ENCODE measurements at regions not wholly inside any gene's neighbourhood (a gene's known extent, or its start where the extent isn't known, plus 50 kb on each side); places are given as distances from the start of the nearest gene placed in this dataset.
A peak's percentile ranks its signal among the peaks of the same experiment; 100 is the strongest.
"Not testable (repeated sequence)": the region's sequence is repeated elsewhere in the genome, so short reads cannot be mapped to it uniquely, and the experiment has no call there.

- in situ Hi-C loops (cut with HindIII; ENCODE audit: low pct_unique_long_range_greater_than_20kb, low sequenced_read_pairs), result no loop called here
- no peak for DNase-seq (ENCODE audit: low read depth)
Observed at GRCh38 chr11:41665441-41666360, 206.2 kb upstream of the LRRC4C start.

- in situ Hi-C loops (cut with HindIII; ENCODE audit: low pct_unique_long_range_greater_than_20kb, low sequenced_read_pairs), result no loop called here
- DNase-seq (ENCODE audit: low read depth), result no peak
Observed at GRCh38 chr11:41666951-41667653, 207.7 kb upstream of the LRRC4C start.

GRCh38 chr11:41675205-41675604, 215.8 kb upstream of the LRRC4C start:
- in situ Hi-C loops (cut with HindIII; ENCODE audit: low pct_unique_long_range_greater_than_20kb, low sequenced_read_pairs), result no loop called here
- DNase-seq (ENCODE audit: low read depth), result no peak

- DNase-seq (ENCODE audit: low read depth), result no peak
- in situ Hi-C loops (cut with HindIII; ENCODE audit: low pct_unique_long_range_greater_than_20kb, low sequenced_read_pairs), result no loop called here
Observed at GRCh38 chr11:41713030-41713429, 253.6 kb upstream of the LRRC4C start.

- DNase-seq (ENCODE audit: low read depth), result peak; percentile 16
- in situ Hi-C loops (cut with HindIII; ENCODE audit: low pct_unique_long_range_greater_than_20kb, low sequenced_read_pairs), result no loop called here
Observed at GRCh38 chr11:41714101-41714500, 254.6 kb upstream of the LRRC4C start.

GRCh38 chr11:41716862-41717261, 257.4 kb upstream of the LRRC4C start:
- no peak for DNase-seq (ENCODE audit: low read depth)
- in situ Hi-C loops (cut with HindIII; ENCODE audit: low pct_unique_long_range_greater_than_20kb, low sequenced_read_pairs), result no loop called here

GRCh38 chr11:41720761-41721160, 261.3 kb upstream of the LRRC4C start:
- no peak for DNase-seq (ENCODE audit: low read depth)
- in situ Hi-C loops (cut with HindIII; ENCODE audit: low pct_unique_long_range_greater_than_20kb, low sequenced_read_pairs), result no loop called here

GRCh38 chr11:41728161-41728560, 268.7 kb upstream of the LRRC4C start:
- DNase-seq (ENCODE audit: low read depth); in situ Hi-C loops (cut with HindIII; ENCODE audit: low pct_unique_long_range_greater_than_20kb, low sequenced_read_pairs): not testable (repeated sequence)

- DNase-seq (ENCODE audit: low read depth), result no peak
- in situ Hi-C loops (cut with HindIII; ENCODE audit: low pct_unique_long_range_greater_than_20kb, low sequenced_read_pairs), result no loop called here
Observed at GRCh38 chr11:41775296-41775695, 315.8 kb upstream of the LRRC4C start.

- in situ Hi-C loops (cut with HindIII; ENCODE audit: low pct_unique_long_range_greater_than_20kb, low sequenced_read_pairs), result no loop called here
- DNase-seq (ENCODE audit: low read depth), result no peak
Observed at GRCh38 chr11:41779401-41779960, 320.0 kb upstream of the LRRC4C start.

GRCh38 chr11:41781441-41781840, 322.0 kb upstream of the LRRC4C start:
- DNase-seq (ENCODE audit: low read depth), result no peak
- in situ Hi-C loops (cut with HindIII; ENCODE audit: low pct_unique_long_range_greater_than_20kb, low sequenced_read_pairs), result no loop called here

GRCh38 chr11:41784513-41785335, 325.3 kb upstream of the LRRC4C start:
- DNase-seq (ENCODE audit: low read depth), result peak; percentile 10
- in situ Hi-C loops (cut with HindIII; ENCODE audit: low pct_unique_long_range_greater_than_20kb, low sequenced_read_pairs), result no loop called here

- in situ Hi-C loops (cut with HindIII; ENCODE audit: low pct_unique_long_range_greater_than_20kb, low sequenced_read_pairs), result no loop called here
Observed at GRCh38 chr11:41786087-41786486, 326.6 kb upstream of the LRRC4C start.

GRCh38 chr11:41788177-41788576, 328.7 kb upstream of the LRRC4C start:
- in situ Hi-C loops (cut with HindIII; ENCODE audit: low pct_unique_long_range_greater_than_20kb, low sequenced_read_pairs), result no loop called here

More at GRCh38 chr11:41786087-41786486, 326.6 kb upstream of the LRRC4C start:
- DNase-seq (ENCODE audit: low read depth), result no peak

GRCh38 chr11:41789376-41789775, 329.9 kb upstream of the LRRC4C start:
- in situ Hi-C loops (cut with HindIII; ENCODE audit: low pct_unique_long_range_greater_than_20kb, low sequenced_read_pairs), result no loop called here
- DNase-seq (ENCODE audit: low read depth), result no peak

More at GRCh38 chr11:41788177-41788576, 328.7 kb upstream of the LRRC4C start:
- DNase-seq (ENCODE audit: low read depth), result no peak

- DNase-seq (ENCODE audit: low read depth), result no peak
- in situ Hi-C loops (cut with HindIII; ENCODE audit: low pct_unique_long_range_greater_than_20kb, low sequenced_read_pairs), result no loop called here
Observed at GRCh38 chr11:41795004-41795403, 335.6 kb upstream of the LRRC4C start.

- DNase-seq (ENCODE audit: low read depth), result no peak
- in situ Hi-C loops (cut with HindIII; ENCODE audit: low pct_unique_long_range_greater_than_20kb, low sequenced_read_pairs), result no loop called here
Observed at GRCh38 chr11:41799754-41800153, 340.3 kb upstream of the LRRC4C start.

- in situ Hi-C loops (cut with HindIII; ENCODE audit: low pct_unique_long_range_greater_than_20kb, low sequenced_read_pairs), result no loop called here
- DNase-seq (ENCODE audit: low read depth), result no peak
Observed at GRCh38 chr11:41803895-41804294, 344.4 kb upstream of the LRRC4C start.

Measured in Caki2 (cell line).